T-cell (primary cell): ENCODE measurements at regions not wholly inside any gene's neighbourhood (a gene's known extent, or its start where the extent isn't known, plus 50 kb on each side); places are given as distances from the start of the nearest gene placed in this dataset.

Experiments
- ATAC-seq, 4 experiments: fragments of 200-7000 bp in 3 of 4; fragments of 150-1000 bp in 1 of 4; cut with Tn5 transposase; replicated peaks in 1 of 4; 1 replicate in 3 of 4; 2 replicates in 1 of 4; pipeline ENCODE4 v1.10.0; 2021; ENCODE audit warnings: moderate library complexity in 3 of 4, mild to moderate bottlenecking in 2 of 4, moderate number of reproducible peaks in 1 of 4
- CTCF ChIA-PET, 2 donors: fragments of 300-600 bp; sonication (Branson Sonifier 250); formaldehyde crosslinking; loops; one replicate each; lab custom pipeline; 2022; ENCODE audit warnings: antibody characterized with exemption in 2 of 2; lab: Charles Lee
- POLR2A ChIA-PET, 2 donors: fragments of 300-600 bp; sonication (Branson Sonifier 250); formaldehyde crosslinking; loops; one replicate each; lab custom pipeline; 2022; ENCODE audit warnings: antibody characterized with exemption in 2 of 2; lab: Charles Lee
- DNase-seq, 35 experiments: peaks; one replicate each; pipeline versions ENCODE4 v3.0.0 to v3.0.0-alpha.2; 2013 to 2023
- H3K27ac ChIP-seq: one replicate; pipeline ENCODE4 v1.5.1; 2013; ENCODE audit warnings: low read length
- H3K27me3 ChIP-seq, 2 experiments: replicated peaks in 1 of 2; 1 replicate in 1 of 2; 2 replicates in 1 of 2; pipeline versions ENCODE4 v1.6.1 to v1.7.0; 2013; ENCODE audit warnings: low read length in 1 of 2, mixed read lengths in 1 of 2; ENCODE audit not compliant: control insufficient read depth in 2 of 2, insufficient read depth in 2 of 2; ENCODE audit errors: extremely low read depth in 1 of 2
- H3K36me3 ChIP-seq, 2 donors: 1 replicate in 1 of 2; 2 replicates in 1 of 2; pipeline versions ENCODE4 v1.6.1 to v1.7.0; 2013; ENCODE audit warnings: low read length in 1 of 2; ENCODE audit not compliant: control insufficient read depth in 2 of 2, insufficient read depth in 1 of 2; ENCODE audit errors: extremely low read depth in 1 of 2
- H3K4me1 ChIP-seq, 2 experiments: 1 replicate in 1 of 2; 2 replicates in 1 of 2; pipeline versions ENCODE4 v1.6.1 to v1.7.0; 2013; ENCODE audit warnings: low read length in 2 of 2, mixed read lengths in 1 of 2; ENCODE audit not compliant: insufficient read depth in 2 of 2, control insufficient read depth in 1 of 2; ENCODE audit errors: extremely low read depth in 1 of 2
- H3K4me3 ChIP-seq, 2 donors: 1 replicate in 1 of 2; 2 replicates in 1 of 2; pipeline versions ENCODE4 v1.5.1 to v1.7.0; 2013; ENCODE audit warnings: mild to moderate bottlenecking in 2 of 2, low read length in 1 of 2, moderate library complexity in 1 of 2; ENCODE audit not compliant: control insufficient read depth in 1 of 2; ENCODE audit errors: extremely low read depth in 1 of 2
- H3K9me3 ChIP-seq: 2 replicates; pipeline ENCODE4 v1.7.0; 2013
- H3K27ac Mint-ChIP-seq, 2 donors: one replicate each; pipeline ENCODE4 v1.8.0; 2020 to 2021; ENCODE audit warnings: mild to moderate bottlenecking in 2 of 2, mixed read lengths in 2 of 2
- H3K27me3 Mint-ChIP-seq, 2 donors: one replicate each; pipeline ENCODE4 v1.8.0; 2021 to 2022; ENCODE audit warnings: mixed read lengths in 2 of 2
- H3K36me3 Mint-ChIP-seq: one replicate; pipeline ENCODE4 v1.8.0; 2021; ENCODE audit warnings: mixed read lengths
- H3K4me1 Mint-ChIP-seq, 3 donors: one replicate each; pipeline ENCODE4 v1.8.0; 2020 to 2022; ENCODE audit warnings: mixed read lengths in 3 of 3, mild to moderate bottlenecking in 1 of 3
- H3K4me3 Mint-ChIP-seq, 3 donors: one replicate each; pipeline ENCODE4 v1.8.0; 2020 to 2022; ENCODE audit warnings: mild to moderate bottlenecking in 3 of 3, mixed read lengths in 3 of 3, moderate library complexity in 3 of 3
- H3K9me3 Mint-ChIP-seq, 3 donors: one replicate each; pipeline ENCODE4 v1.8.0; 2020 to 2022; ENCODE audit warnings: mixed read lengths in 3 of 3
- WGBS: methylation state at CpG from one replicate; pipeline ENCODE4 v1.1.5; 2013; ENCODE audit warnings: missing lambda C conversion rate; ENCODE audit not compliant: insufficient coverage; 5-methylcytosine and 5-hydroxymethylcytosine counted together

DNA sequence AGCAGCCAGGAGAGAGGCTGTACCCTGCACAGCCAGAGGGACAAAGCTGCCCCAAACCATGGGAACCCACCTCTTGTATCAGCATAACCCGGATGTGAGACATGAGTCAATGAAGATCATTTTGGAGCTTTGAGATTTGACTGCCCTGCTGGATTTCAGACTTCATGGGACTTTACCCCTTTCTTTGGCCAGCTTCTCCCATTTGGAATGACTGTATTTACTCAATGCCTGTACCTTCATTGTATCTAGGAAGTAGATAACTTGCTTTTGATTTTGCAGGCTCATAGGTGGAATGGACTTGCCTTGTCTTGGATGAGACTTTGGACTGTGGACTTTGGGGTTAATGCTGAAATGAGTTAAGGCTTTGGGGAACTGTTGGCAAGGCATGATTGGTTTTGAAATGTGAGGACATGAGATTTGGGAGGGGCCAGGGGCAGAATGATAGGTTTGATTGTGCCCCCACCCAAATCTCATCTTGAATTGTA lies 616.2 kb downstream of the RWDD3 start:
- Histone ChIP-seq H3K9me3 (no peaks in the 10 kb centered on the region), H3K4me3 (no peak overlapping the region), H3K27me3 (no peaks in the 10 kb centered on the region), H3K27ac (no peak overlapping the region), H3K36me3 (no peaks in the 10 kb centered on the region), H3K4me1 (no peaks in the 10 kb centered on the region)
- no peak for DNase-seq
- no peak for ATAC-seq
- POLR2A ChIA-PET = no interaction called here
- WGBS = no CpG with 5 or more reads among the region's 1 CpG
- Mint-ChIP-seq H3K4me3 (no peak overlapping the region), H3K36me3 (no peaks in the 10 kb centered on the region), H3K27ac (no peak overlapping the region), H3K9me3 (peaks cover 5 to 8% (median 6%) of the 10 kb centered on the region in 3 donors), H3K4me1 (no peaks in the 10 kb centered on the region), H3K27me3 (no peaks in the 10 kb centered on the region)
- CTCF ChIA-PET = no interaction called here

DNA sequence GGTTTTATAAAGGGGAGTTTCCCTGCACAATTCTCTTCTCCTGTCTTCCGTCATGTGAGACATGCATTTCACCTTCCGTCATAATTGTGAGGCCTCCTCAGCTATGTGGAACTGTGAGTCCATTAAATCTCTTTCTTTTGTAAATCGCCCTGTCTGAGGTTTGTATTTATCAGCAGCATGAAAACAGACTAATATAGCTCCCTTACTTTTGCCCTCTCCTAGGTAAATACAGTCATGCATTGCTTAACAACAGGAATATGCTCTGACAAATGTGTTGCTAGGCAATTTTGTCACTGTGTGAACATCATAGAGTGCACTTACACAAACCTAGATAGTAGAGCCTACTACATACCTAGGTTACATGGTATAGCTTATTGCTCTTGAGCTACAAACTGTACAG lies 616.8 kb downstream of the RWDD3 start:
- Histone ChIP-seq H3K27ac (no peak overlapping the region), H3K4me3 (no peak overlapping the region), H3K27me3 (no peaks in the 10 kb centered on the region), H3K4me1 (no peaks in the 10 kb centered on the region), H3K36me3 (no peaks in the 10 kb centered on the region), H3K9me3 (no peaks in the 10 kb centered on the region)
- H3K4me3 Mint-ChIP-seq = no peak overlapping the region
- peaks cover 5 to 8% (median 6%) of the 10 kb centered on the region in 3 donors for H3K9me3 Mint-ChIP-seq
- ChIA-PET POLR2A (no interaction called here), CTCF (no interaction called here)
- ATAC-seq (no peak), DNase-seq (no peak)
- H3K4me1 Mint-ChIP-seq = no peaks in the 10 kb centered on the region
- no peaks in the 10 kb centered on the region for H3K27me3 Mint-ChIP-seq
- H3K27ac Mint-ChIP-seq = no peak overlapping the region
- no CpG with 5 or more reads among the region's 3 CpGs for WGBS
- no peaks in the 10 kb centered on the region for H3K36me3 Mint-ChIP-seq

GRCh38 chr1:95852483-95853070 lies 618.6 kb downstream of the RWDD3 start:
- Histone ChIP-seq H3K36me3 (no peaks in the 10 kb centered on the region), H3K4me3 (no peak overlapping the region), H3K27me3 (no peaks in the 10 kb centered on the region), H3K27ac (no peak overlapping the region), H3K9me3 (no peaks in the 10 kb centered on the region), H3K4me1 (no peaks in the 10 kb centered on the region)
- no peak for DNase-seq
- Mint-ChIP-seq H3K27me3 (no peaks in the 10 kb centered on the region), H3K27ac (no peak overlapping the region), H3K36me3 (no peaks in the 10 kb centered on the region), H3K4me1 (no peaks in the 10 kb centered on the region), H3K9me3 (peaks cover 3 to 8% (median 5%) of the 10 kb centered on the region in 3 donors), H3K4me3 (no peak overlapping the region)
- ChIA-PET CTCF (no interaction called here), POLR2A (no interaction called here)
- ATAC-seq = no peak
- WGBS = 87% methylated on average over 7 of the region's 7 CpGs

DNA sequence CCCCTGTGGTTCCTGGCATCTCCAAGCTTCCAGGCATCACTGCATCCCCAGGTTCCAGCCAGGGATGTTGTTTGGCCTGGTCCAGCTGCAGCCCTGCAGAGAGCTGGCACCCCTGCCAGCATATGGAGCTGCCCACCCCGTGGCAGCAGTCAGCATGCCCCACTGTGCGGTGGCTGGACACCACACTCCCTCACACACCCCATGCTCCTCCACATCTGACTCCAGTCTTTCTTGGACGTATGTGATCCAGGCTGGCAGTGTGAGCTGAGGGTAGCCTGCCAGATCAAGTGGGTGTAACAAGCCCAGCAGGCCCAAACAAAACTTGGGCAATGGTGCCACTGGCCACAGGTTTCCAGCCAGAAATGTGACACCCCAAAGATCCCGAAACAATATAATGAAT lies 620.4 kb downstream of the RWDD3 start:
- no peaks in the 10 kb centered on the region for H3K4me1 Mint-ChIP-seq
- POLR2A ChIA-PET = no interaction called here

GRCh38 chr1:95863086-95863485 lies 629.1 kb downstream of the RWDD3 start:
- H3K9me3 ChIP-seq = no peaks in the 10 kb centered on the region
- no peaks in the 10 kb centered on the region for H3K36me3 ChIP-seq
- Mint-ChIP-seq H3K36me3 (no peaks in the 10 kb centered on the region), H3K27me3 (no peaks in the 10 kb centered on the region), H3K27ac (no peak overlapping the region), H3K9me3 (peaks cover 4 to 10% (median 8%) of the 10 kb centered on the region in 3 donors), H3K4me3 (no peak overlapping the region), H3K4me1 (no peaks in the 10 kb centered on the region)
- H3K27ac ChIP-seq = no peak overlapping the region
- no peak for DNase-seq
- no peaks in the 10 kb centered on the region for H3K27me3 ChIP-seq
- WGBS = no CpG with 5 or more reads among the region's 2 CpGs
- H3K4me1 ChIP-seq = no peaks in the 10 kb centered on the region
- ChIA-PET POLR2A (no interaction called here), CTCF (no interaction called here)
- no peak for ATAC-seq
- H3K4me3 ChIP-seq = no peak overlapping the region

More for the DNA sequence above, 620.4 kb downstream of the RWDD3 start:
- H3K36me3 ChIP-seq = no peaks in the 10 kb centered on the region
- H3K27ac ChIP-seq = no peak overlapping the region
- H3K4me1 ChIP-seq = no peaks in the 10 kb centered on the region
- no peaks in the 10 kb centered on the region for H3K27me3 ChIP-seq
- Mint-ChIP-seq H3K9me3 (peaks cover 0 to 8% (median 0%) of the 10 kb centered on the region in 3 donors), H3K4me3 (no peak overlapping the region), H3K27me3 (no peaks in the 10 kb centered on the region), H3K27ac (no peak overlapping the region), H3K36me3 (no peaks in the 10 kb centered on the region)
- DNase-seq (no peak), ATAC-seq (peak in 1 of 4 experiments; percentile 36)
- CTCF ChIA-PET = no interaction called here
- no peaks in the 10 kb centered on the region for H3K9me3 ChIP-seq
- no CpG with 5 or more reads among the region's 4 CpGs for WGBS
- H3K4me3 ChIP-seq = no peak overlapping the region

GRCh38 chr1:95865769-95866168 lies 631.8 kb downstream of the RWDD3 start:
- ChIA-PET POLR2A (no interaction called here), CTCF (no interaction called here)
- Histone ChIP-seq H3K36me3 (no peaks in the 10 kb centered on the region), H3K27ac (no peak overlapping the region), H3K9me3 (no peaks in the 10 kb centered on the region), H3K27me3 (no peaks in the 10 kb centered on the region), H3K4me1 (no peaks in the 10 kb centered on the region), H3K4me3 (no peak overlapping the region)
- Mint-ChIP-seq H3K27ac (no peak overlapping the region), H3K27me3 (no peaks in the 10 kb centered on the region), H3K36me3 (no peaks in the 10 kb centered on the region), H3K4me3 (no peak overlapping the region), H3K4me1 (no peaks in the 10 kb centered on the region), H3K9me3 (peaks cover 7 to 12% (median 10%) of the 10 kb centered on the region in 3 donors)
- ATAC-seq = no peak
- no peak for DNase-seq

GRCh38 chr1:95876276-95876675 lies 642.3 kb downstream of the RWDD3 start:
- Histone ChIP-seq H3K27ac (no peak overlapping the region), H3K36me3 (no peaks in the 10 kb centered on the region), H3K4me3 (no peak overlapping the region), H3K4me1 (no peaks in the 10 kb centered on the region), H3K9me3 (no peaks in the 10 kb centered on the region), H3K27me3 (no peaks in the 10 kb centered on the region)
- WGBS = 94% methylated on average over 3 of the region's 5 CpGs
- Mint-ChIP-seq H3K9me3 (peaks cover 10 to 21% (median 11%) of the 10 kb centered on the region in 3 donors), H3K27ac (no peak overlapping the region), H3K4me1 (no peaks in the 10 kb centered on the region), H3K4me3 (no peak overlapping the region), H3K27me3 (no peaks in the 10 kb centered on the region), H3K36me3 (no peaks in the 10 kb centered on the region)
- ChIA-PET POLR2A (no interaction called here), CTCF (no interaction called here)
- DNase-seq = no peak
- no peak for ATAC-seq
